Lower leg skin (tissue), 4 donors: ENCODE measurements at regions not wholly inside any gene's neighbourhood (a gene's known extent, or its start where the extent isn't known, plus 50 kb on each side); places are given as distances from the start of the nearest gene placed in this dataset.

Experiments used
- DNase-seq, 2 donors: peaks; one replicate each; pipeline ENCODE4 v3.0.0-alpha.2; 2019; ENCODE audit warnings: low spot score in 2 of 2
- H3K4me3 ChIP-seq: fragments of 200-600 bp; sonication (generic); 2 replicates; pipeline ENCODE4 v1.5.1; 2017; ENCODE audit warnings: mild to moderate bottlenecking, low read depth; ENCODE audit not compliant: poor library complexity, severe bottlenecking
- POLR2A ChIP-seq, 2 donors: fragments of 450-650 bp; IDR thresholded peaks; one replicate each; pipeline ENCODE4 v1.6.1; 2016 to 2017; ENCODE audit warnings: antibody characterized with exemption in 2 of 2, mild to moderate bottlenecking in 1 of 2, moderate library complexity in 1 of 2
- WGBS, 2 donors: methylation state at CpG; one replicate each; pipeline ENCODE4 v1.1.5; 2018; 5-methylcytosine and 5-hydroxymethylcytosine counted together
- intact Hi-C: fragments of 100-400 bp; cut with DNase I; formaldehyde crosslinking; loops from one replicate; pipeline ENCODE4 v1.15.0; 2023; ENCODE audit warnings: low total_unique reads
- TF ChIP-seq, protein P1 (sequence below), 3 donors: fragments of 450-650 bp; IDR thresholded peaks; one replicate each; pipeline ENCODE4 v1.5.1; 2016; ENCODE audit warnings: antibody characterized with exemption in 3 of 3, mild to moderate bottlenecking in 3 of 3, moderate library complexity in 2 of 3

DNA sequence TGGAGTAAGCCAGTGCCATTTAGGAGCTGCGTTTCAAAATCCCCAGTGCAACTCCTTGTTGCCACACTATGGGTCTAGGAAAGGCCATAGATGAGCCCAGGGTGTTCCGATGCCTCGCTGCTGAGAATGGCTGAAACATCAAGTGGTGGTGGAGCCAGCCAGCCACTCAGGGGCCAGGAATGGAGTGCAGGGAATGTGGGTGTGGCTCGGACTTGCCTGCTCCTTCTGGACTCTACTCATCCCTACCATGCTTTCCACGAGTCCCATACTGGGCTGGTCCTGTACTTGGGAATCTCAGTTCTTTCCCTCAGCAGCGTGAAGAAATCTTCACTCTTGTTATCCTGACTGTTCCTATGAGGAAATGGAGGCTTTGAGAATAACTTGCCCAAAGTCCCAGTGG is 143.5 kb downstream of the INSIG2 start:
- TF ChIP-seq, protein P1, sequence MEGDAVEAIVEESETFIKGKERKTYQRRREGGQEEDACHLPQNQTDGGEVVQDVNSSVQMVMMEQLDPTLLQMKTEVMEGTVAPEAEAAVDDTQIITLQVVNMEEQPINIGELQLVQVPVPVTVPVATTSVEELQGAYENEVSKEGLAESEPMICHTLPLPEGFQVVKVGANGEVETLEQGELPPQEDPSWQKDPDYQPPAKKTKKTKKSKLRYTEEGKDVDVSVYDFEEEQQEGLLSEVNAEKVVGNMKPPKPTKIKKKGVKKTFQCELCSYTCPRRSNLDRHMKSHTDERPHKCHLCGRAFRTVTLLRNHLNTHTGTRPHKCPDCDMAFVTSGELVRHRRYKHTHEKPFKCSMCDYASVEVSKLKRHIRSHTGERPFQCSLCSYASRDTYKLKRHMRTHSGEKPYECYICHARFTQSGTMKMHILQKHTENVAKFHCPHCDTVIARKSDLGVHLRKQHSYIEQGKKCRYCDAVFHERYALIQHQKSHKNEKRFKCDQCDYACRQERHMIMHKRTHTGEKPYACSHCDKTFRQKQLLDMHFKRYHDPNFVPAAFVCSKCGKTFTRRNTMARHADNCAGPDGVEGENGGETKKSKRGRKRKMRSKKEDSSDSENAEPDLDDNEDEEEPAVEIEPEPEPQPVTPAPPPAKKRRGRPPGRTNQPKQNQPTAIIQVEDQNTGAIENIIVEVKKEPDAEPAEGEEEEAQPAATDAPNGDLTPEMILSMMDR (IDR thresholded peaks at IDR 0.05), result no peak
- TF ChIP-seq POLR2A (IDR thresholded peaks at IDR 0.05), result no peak
- intact Hi-C loops, result no loop called here
- no peak overlapping the region for H3K4me3 ChIP-seq
- peak in 1 of 2 donors; percentile 58 for DNase-seq
- WGBS, 2 donors, result 88 to 91% methylated on average over 6 of the region's 6 CpGs

DNA sequence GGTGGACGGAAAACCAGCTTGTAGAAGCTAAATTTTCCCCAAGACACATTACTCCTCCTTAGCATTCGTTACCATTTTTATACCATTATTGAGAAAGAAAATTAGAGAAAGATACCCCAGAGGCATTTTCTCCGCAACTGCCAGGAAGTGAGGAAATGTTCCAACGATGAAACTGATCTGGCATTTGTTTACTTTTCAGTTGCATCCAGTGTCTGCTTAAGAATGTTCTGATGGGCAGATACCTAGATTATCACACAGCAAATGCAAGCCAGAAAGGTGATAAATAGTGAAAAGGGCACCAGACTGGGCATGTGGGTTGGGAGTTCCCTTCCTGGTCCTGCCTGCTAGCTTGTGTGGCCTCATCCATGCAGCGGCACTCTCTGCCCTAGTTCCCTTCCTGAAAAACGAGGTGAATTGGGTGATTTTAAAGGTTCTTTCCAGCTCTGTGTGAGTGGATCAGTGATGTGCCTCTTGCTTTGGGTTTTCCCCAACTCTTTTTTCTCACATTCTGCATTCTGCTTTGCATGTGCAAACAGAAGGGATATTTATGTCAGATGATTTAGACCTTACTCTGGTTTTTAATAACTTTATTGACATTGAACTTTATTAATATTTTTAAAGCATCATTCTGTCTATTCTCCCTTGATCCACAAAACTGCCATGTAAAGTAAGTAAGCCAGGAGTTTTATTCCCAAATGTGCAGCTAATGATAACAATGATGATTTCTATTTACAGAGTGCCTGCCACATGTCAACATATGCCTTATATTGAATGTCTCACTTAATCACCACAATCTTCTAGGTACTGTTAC is 139.6 kb downstream of the INSIG2 start:
- DNase-seq, result no peak
- no peak overlapping the region for H3K4me3 ChIP-seq
- TF ChIP-seq POLR2A (IDR thresholded peaks at IDR 0.05), result no peak
- TF ChIP-seq, protein P1 (IDR thresholded peaks at IDR 0.05), result no peak
- WGBS, 2 donors, result 28 to 30% methylated on average over 6 of the region's 6 CpGs
- intact Hi-C loops, result no loop called here

DNA sequence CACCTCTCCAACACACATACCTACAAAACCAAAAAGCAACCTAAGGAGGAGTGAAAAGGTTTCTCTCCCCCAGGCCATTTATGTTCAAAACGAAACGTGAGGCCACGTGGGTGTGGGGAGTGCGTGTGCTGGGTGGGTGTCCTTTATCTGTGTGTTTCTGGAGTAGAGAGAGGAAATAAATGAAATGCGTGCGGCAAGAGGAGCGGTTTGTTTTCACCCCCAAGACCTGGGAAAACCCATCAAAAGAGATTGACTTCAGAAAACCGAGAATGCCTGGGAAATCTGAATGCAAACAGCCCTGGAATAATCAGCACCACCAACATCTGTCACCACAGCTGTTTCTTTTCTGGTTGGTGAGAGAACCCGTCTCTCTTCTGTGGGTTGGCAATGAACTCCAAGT is 137.4 kb downstream of the INSIG2 start:
- DNase-seq, result no peak
- TF ChIP-seq POLR2A (IDR thresholded peaks at IDR 0.05), result no peak
- TF ChIP-seq, protein P1 (IDR thresholded peaks at IDR 0.05), result no peak
- intact Hi-C loops, result no loop called here
- 55% methylated on average over 9 of the region's 9 CpGs for WGBS, 2 donors
- no peak overlapping the region for H3K4me3 ChIP-seq

DNA sequence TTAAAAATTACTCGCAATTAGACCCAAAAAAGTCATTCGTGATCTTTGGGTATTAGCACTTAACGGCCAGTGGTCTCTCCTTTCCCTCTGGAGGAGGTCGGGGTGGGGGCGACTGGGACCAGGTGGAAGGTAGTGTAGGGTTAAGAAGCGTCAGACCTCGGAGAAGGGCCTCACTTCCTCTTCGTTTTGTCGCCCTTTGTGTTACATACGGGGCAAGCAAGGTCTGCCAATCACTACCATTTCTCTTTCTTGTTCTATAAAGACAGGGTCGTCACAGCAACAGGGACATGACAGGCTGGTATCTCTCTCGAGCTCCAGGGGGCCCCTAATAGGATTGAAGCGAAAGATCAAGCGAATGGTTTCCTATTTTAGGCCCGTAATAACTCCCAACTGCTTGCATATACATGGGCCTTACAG is 136.6 kb downstream of the INSIG2 start:
- DNase-seq, result no peak
- no peak for TF ChIP-seq POLR2A (IDR thresholded peaks at IDR 0.05)
- TF ChIP-seq, protein P1 (IDR thresholded peaks at IDR 0.05), result no peak
- intact Hi-C loops, result loop anchor here (5.0 kb wide), 1 partner anchor 632 kb away; no protein-coding TSS in a partner anchor
- no peak overlapping the region for H3K4me3 ChIP-seq
- 79 to 83% methylated on average over 15 of the region's 15 CpGs for WGBS, 2 donors

DNA sequence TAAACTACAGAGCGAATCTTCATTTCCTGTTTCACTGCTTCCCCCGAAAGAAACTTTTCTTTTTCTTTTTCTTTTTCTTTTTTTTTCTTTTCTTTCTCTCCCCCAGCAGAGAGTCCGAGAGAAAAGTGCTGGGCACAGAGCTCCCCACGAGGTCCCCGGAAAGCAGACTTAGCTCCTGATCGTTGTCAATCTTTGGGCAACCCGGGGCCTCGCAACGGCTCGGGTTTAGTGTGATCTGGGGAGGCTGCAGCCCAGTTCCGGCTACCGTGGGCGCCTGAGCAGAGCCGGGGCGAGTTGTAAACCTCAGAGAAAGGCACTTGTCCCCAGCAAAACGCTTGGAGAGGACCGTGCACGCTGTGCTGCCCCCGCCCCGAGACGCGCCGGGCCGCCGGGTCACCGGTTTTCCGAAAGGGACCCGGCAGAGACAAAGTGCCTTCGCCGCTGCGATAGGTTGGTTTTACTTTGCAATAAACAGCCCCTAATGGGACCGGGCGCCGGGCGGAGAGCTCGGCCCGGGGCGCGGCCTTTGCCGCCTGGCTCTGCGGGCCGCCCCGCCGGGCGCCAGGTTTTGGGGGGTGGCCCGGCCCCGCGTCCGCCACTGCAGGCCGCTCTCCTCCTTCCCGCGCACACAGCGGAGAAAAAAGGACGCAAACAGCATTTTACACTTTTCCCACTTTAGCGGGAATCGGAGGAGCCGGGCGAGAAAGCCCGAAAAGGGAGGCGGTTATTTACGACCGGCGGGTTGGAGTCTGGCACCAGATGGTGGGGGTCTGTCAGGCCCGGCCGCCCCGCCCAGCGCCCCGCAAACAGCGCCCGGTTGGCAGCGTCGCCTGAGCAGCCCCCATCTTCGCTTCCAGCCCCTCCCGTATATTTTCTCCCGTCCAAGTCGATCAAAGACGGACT is 136.0 kb downstream of the INSIG2 start:
- no peak for DNase-seq
- H3K4me3 ChIP-seq, result no peak overlapping the region
- intact Hi-C loops, result loop anchor here (5.0 kb wide), 1 partner anchor 633 kb away; no protein-coding TSS in a partner anchor
- 33 to 42% methylated on average over 38 to 52 of the region's 77 CpGs for WGBS, 2 donors
- TF ChIP-seq POLR2A (IDR thresholded peaks at IDR 0.05), result no peak
- TF ChIP-seq, protein P1 (IDR thresholded peaks at IDR 0.05), result no peak
